ENCODE measurements at regions not wholly inside any gene's neighbourhood (a gene's known extent, or its start where the extent isn't known, plus 50 kb on each side); places are given as distances from the start of the nearest gene placed in this dataset.

GRCh38 chr2:71882949-71883472 lies 264.7 kb downstream of the CYP26B1 start:
- H3K36me3 ChIP-seq (ENCODE audit: control insufficient read depth, insufficient read depth, low read length), result no peaks in the 10 kb centered on the region
- intact Hi-C loops (cut with micrococcal nuclease; ENCODE audit: unreplicated experiment) (no loop called here), in situ Hi-C loops (cut with HindIII; ENCODE audit: low pct_unique_long_range_greater_than_20kb, low sequenced_read_pairs) (no loop called here)
- ChIA-PET CTCF (interaction anchor here (0.5 kb wide), 1 partner anchor 341 kb away, joined by 4 read pairs; no protein-coding TSS in a partner anchor), POLR2A (no interaction called here)
- no peaks in the 10 kb centered on the region for H3K9me3 ChIP-seq (ENCODE audit: control insufficient read depth, insufficient read depth, low read depth, low read length)
- no peaks in the 10 kb centered on the region; the same call in 1 of the 2 replicates for H3K4me1 ChIP-seq (ENCODE audit: control insufficient read depth, insufficient read depth, low read length)
- no peak overlapping the region for H3K4me3 ChIP-seq (ENCODE audit: low read depth in 2 of 2, low read length in 2 of 2)
- no TSS peak for BruUV-seq (replicated peaks)
- no peak overlapping the region for H3K27ac ChIP-seq (ENCODE audit: low read length)
- TF ChIP-seq POLR2AphosphoS5 (IDR thresholded peaks at IDR 0.05; ENCODE audit: low read depth, low read length), result no peak
- TF ChIP-seq, protein P1, sequence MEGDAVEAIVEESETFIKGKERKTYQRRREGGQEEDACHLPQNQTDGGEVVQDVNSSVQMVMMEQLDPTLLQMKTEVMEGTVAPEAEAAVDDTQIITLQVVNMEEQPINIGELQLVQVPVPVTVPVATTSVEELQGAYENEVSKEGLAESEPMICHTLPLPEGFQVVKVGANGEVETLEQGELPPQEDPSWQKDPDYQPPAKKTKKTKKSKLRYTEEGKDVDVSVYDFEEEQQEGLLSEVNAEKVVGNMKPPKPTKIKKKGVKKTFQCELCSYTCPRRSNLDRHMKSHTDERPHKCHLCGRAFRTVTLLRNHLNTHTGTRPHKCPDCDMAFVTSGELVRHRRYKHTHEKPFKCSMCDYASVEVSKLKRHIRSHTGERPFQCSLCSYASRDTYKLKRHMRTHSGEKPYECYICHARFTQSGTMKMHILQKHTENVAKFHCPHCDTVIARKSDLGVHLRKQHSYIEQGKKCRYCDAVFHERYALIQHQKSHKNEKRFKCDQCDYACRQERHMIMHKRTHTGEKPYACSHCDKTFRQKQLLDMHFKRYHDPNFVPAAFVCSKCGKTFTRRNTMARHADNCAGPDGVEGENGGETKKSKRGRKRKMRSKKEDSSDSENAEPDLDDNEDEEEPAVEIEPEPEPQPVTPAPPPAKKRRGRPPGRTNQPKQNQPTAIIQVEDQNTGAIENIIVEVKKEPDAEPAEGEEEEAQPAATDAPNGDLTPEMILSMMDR (IDR thresholded peaks at IDR 0.05), result no peak
- TF ChIP-seq SIN3A (IDR thresholded peaks at IDR 0.05; ENCODE audit: borderline replicate concordance, insufficient read depth, low read depth, low read length), result no peak
- TF ChIP-seq REST (IDR thresholded peaks at IDR 0.05; ENCODE audit: insufficient read depth in 1 of 2, low read depth in 2 of 2, low read length in 1 of 2), result no peak
- no peak for TF ChIP-seq TCF7L2 (IDR thresholded peaks at IDR 0.05; ENCODE audit: low read depth, low read length)
- H3K27me3 ChIP-seq (ENCODE audit: control insufficient read depth, insufficient read depth, low read length), result no peaks in the 10 kb centered on the region
- peak; percentile 36; the same call in 1 of the 2 replicates for ATAC-seq
- no peak for DNase-seq (ENCODE audit: low read depth, low spot score)

DNA sequence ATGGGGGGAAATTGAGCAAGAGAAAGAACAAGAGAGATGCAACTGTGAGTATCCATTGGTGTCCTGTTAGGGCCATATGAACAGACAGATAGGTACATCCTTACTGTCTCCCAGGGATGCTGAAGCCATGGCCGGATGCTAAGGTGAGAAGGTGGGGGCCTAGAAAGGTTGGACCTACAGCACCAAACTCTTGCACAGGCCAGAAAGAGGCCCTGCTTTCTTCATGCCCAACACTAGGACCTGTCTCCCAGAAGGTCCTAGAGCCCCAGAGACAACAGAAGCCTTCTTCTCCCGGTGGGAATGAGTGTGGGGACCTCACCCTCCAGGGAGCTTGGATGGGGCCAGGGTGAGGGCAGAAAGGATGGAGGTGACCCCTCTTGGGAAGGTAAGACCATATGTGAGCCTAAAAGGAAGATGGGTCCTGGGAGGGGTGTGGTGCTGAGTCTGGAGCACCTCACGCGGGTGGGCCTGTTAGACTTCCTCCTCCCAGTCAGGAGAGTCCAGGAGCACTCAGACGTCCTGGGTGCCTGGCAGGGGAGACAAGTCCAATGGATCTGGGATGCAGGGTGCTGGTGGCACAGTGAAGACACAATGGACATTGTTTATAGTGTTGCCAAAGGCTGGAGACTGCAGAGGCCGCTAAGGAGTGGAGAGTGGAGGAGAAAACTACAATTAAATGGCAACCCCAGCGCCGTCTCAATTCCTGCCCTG lies 265.3 kb downstream of the CYP26B1 start:
- ChIA-PET CTCF (interaction anchor here (0.5 kb wide), 1 partner anchor 341 kb away, joined by 4 read pairs; no protein-coding TSS in a partner anchor), POLR2A (no interaction called here)
- in situ Hi-C loops (cut with HindIII; ENCODE audit: low pct_unique_long_range_greater_than_20kb, low sequenced_read_pairs), result no loop called here
- TF ChIP-seq POLR2AphosphoS5 (IDR thresholded peaks at IDR 0.05; ENCODE audit: low read depth, low read length) (no peak), TCF7L2 (IDR thresholded peaks at IDR 0.05; ENCODE audit: low read depth, low read length) (no peak), REST (IDR thresholded peaks at IDR 0.05; ENCODE audit: insufficient read depth in 1 of 2, low read depth in 2 of 2, low read length in 1 of 2) (no peak), SIN3A (IDR thresholded peaks at IDR 0.05; ENCODE audit: borderline replicate concordance, insufficient read depth, low read depth, low read length) (no peak)
- TF ChIP-seq, protein P1 (IDR thresholded peaks at IDR 0.05), result no peak
- no peaks in the 10 kb centered on the region; the same call in 1 of the 2 replicates for H3K4me1 ChIP-seq (ENCODE audit: control insufficient read depth, insufficient read depth, low read length)
- H3K36me3 ChIP-seq (ENCODE audit: control insufficient read depth, insufficient read depth, low read length), result no peaks in the 10 kb centered on the region
- no peak overlapping the region for H3K4me3 ChIP-seq (ENCODE audit: low read depth in 2 of 2, low read length in 2 of 2)
- no TSS peak for BruUV-seq (replicated peaks)
- no peak overlapping the region for H3K27ac ChIP-seq (ENCODE audit: low read length)
- DNase-seq (ENCODE audit: low read depth, low spot score) (no peak), ATAC-seq (no peak)
- H3K9me3 ChIP-seq (ENCODE audit: control insufficient read depth, insufficient read depth, low read depth, low read length), result no peaks in the 10 kb centered on the region
- intact Hi-C loops (cut with micrococcal nuclease; ENCODE audit: unreplicated experiment), result no loop called here
- no peaks in the 10 kb centered on the region for H3K27me3 ChIP-seq (ENCODE audit: control insufficient read depth, insufficient read depth, low read length)
